ENCODE measurements at regions not wholly inside any gene's neighbourhood (a gene's known extent, or its start where the extent isn't known, plus 50 kb on each side); places are given as distances from the start of the nearest gene placed in this dataset.
"Not testable (repeated sequence)": the region's sequence is repeated elsewhere in the genome, so short reads cannot be mapped to it uniquely, and the experiment has no call there.

GRCh38 chr7:56697058-56697457 lies 435.2 kb downstream of the ZNF479 start:
- H3K4me1 Mint-ChIP-seq; H3K36me3 Mint-ChIP-seq; H3K27ac Mint-ChIP-seq; H3K4me3 Mint-ChIP-seq; H3K27me3 Mint-ChIP-seq (ENCODE audit: low read depth); DNase-seq (ENCODE audit: low spot score in 2 of 2, unreplicated experiment in 2 of 2): not testable (repeated sequence)
- H3K9me3 Mint-ChIP-seq, result peaks cover 26% of the 10 kb centered on the region

GRCh38 chr7:56686276-56686859 lies 445.9 kb downstream of the ZNF479 start:
- TF ChIP-seq CTCF (IDR thresholded peaks at IDR 0.05; ENCODE audit: unreplicated experiment), result no peak
- Mint-ChIP-seq H3K4me3 (no peak overlapping the region), H3K27ac (no peak overlapping the region), H3K9me3 (peaks cover 68% of the 10 kb centered on the region), H3K4me1 (no peaks in the 10 kb centered on the region), H3K36me3 (peaks cover 4% of the 10 kb centered on the region), H3K27me3 (ENCODE audit: low read depth) (no peaks in the 10 kb centered on the region)
- no peak for DNase-seq (ENCODE audit: low spot score in 2 of 2, unreplicated experiment in 2 of 2)

GRCh38 chr7:56639173-56639746 lies 493.0 kb downstream of the ZNF479 start:
- Mint-ChIP-seq H3K4me3 (no peak overlapping the region), H3K9me3 (peaks cover 67% of the 10 kb centered on the region), H3K27ac (no peak overlapping the region), H3K27me3 (ENCODE audit: low read depth) (no peaks in the 10 kb centered on the region), H3K36me3 (peaks cover 11% of the 10 kb centered on the region), H3K4me1 (no peaks in the 10 kb centered on the region)
- no peak for DNase-seq (ENCODE audit: low spot score in 2 of 2, unreplicated experiment in 2 of 2)
- TF ChIP-seq CTCF (IDR thresholded peaks at IDR 0.05; ENCODE audit: unreplicated experiment), result no peak

- H3K36me3 Mint-ChIP-seq, result peaks cover 3% of the 10 kb centered on the region
- DNase-seq (ENCODE audit: low spot score in 2 of 2, unreplicated experiment in 2 of 2), result no peak
- TF ChIP-seq CTCF (IDR thresholded peaks at IDR 0.05; ENCODE audit: unreplicated experiment), result no peak
- H3K4me3 Mint-ChIP-seq, result no peak overlapping the region
- H3K27me3 Mint-ChIP-seq (ENCODE audit: low read depth), result no peaks in the 10 kb centered on the region
- H3K4me1 Mint-ChIP-seq, result no peaks in the 10 kb centered on the region
- H3K27ac Mint-ChIP-seq, result no peak overlapping the region
- peaks cover 73% of the 10 kb centered on the region for H3K9me3 Mint-ChIP-seq
These were observed 493.7 kb upstream of the NUPR2 start for GRCh38 chr7:56609852-56610355.

GRCh38 chr7:56605146-56605545 lies 488.9 kb upstream of the NUPR2 start:
- Mint-ChIP-seq H3K36me3 (peaks cover 3% of the 10 kb centered on the region), H3K9me3 (peaks cover 71% of the 10 kb centered on the region), H3K27ac (no peak overlapping the region)

More at GRCh38 chr7:56605146-56605545, 488.9 kb upstream of the NUPR2 start:
- DNase-seq (ENCODE audit: low spot score in 2 of 2, unreplicated experiment in 2 of 2), result no peak
- Mint-ChIP-seq H3K4me1 (no peaks in the 10 kb centered on the region), H3K27me3 (ENCODE audit: low read depth) (no peaks in the 10 kb centered on the region), H3K4me3 (no peak overlapping the region)
- no peak for TF ChIP-seq CTCF (IDR thresholded peaks at IDR 0.05; ENCODE audit: unreplicated experiment)
